ENCODE measurements at regions not wholly inside any gene's neighbourhood (a gene's known extent, or its start where the extent isn't known, plus 50 kb on each side); places are given as distances from the start of the nearest gene placed in this dataset.

GRCh38 chr16:59289151-59289550 is 555.0 kb upstream of the GOT2 start:
- TF ChIP-seq CTCF (IDR thresholded peaks at IDR 0.05) (no peak), POLR2A (IDR thresholded peaks at IDR 0.05) (no peak), POLR2AphosphoS5 (IDR thresholded peaks at IDR 0.05) (no peak), EP300 (IDR thresholded peaks at IDR 0.05; ENCODE audit: low read depth) (no peak)
